ENCODE measurements at regions not wholly inside any gene's neighbourhood (a gene's known extent, or its start where the extent isn't known, plus 50 kb on each side); places are given as distances from the start of the nearest gene placed in this dataset.

DNA sequence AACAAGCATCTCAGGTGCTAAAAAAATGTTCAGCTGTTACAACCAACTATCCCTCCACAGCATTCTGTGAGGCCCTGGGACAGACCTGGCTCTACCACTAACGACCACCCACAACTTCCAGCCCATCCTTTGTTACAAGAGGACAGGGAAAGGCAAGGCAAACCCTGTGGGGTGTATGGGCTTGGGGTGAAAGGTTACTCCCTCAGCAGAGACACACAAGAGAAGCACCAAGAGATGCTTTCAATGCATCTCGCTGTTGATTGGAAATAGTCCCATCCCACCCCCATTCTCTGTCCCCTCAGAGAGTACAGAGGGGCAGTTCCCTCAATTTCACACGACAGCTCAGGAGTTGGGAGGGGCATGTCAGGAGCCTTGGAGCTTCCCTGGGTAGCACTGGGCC, 234.1 kb downstream of the CAAP1 start:
- no peak for TF ChIP-seq POLR2A (IDR thresholded peaks at IDR 0.05)
- no peak for TF ChIP-seq POLR2AphosphoS5 (IDR thresholded peaks at IDR 0.05)
- TF ChIP-seq, protein P1, sequence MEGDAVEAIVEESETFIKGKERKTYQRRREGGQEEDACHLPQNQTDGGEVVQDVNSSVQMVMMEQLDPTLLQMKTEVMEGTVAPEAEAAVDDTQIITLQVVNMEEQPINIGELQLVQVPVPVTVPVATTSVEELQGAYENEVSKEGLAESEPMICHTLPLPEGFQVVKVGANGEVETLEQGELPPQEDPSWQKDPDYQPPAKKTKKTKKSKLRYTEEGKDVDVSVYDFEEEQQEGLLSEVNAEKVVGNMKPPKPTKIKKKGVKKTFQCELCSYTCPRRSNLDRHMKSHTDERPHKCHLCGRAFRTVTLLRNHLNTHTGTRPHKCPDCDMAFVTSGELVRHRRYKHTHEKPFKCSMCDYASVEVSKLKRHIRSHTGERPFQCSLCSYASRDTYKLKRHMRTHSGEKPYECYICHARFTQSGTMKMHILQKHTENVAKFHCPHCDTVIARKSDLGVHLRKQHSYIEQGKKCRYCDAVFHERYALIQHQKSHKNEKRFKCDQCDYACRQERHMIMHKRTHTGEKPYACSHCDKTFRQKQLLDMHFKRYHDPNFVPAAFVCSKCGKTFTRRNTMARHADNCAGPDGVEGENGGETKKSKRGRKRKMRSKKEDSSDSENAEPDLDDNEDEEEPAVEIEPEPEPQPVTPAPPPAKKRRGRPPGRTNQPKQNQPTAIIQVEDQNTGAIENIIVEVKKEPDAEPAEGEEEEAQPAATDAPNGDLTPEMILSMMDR (IDR thresholded peaks at IDR 0.05) = no peak
- intact Hi-C loops (cut with DNase I; ENCODE audit: low total_unique reads) = no loop called here
- no peak overlapping the region for H3K27ac ChIP-seq
- H3K4me3 ChIP-seq = no peak overlapping the region
- H3K4me1 ChIP-seq = no peaks in the 10 kb centered on the region
- DNase-seq (ENCODE audit: low spot score in 2 of 2) = no peak
- no peaks in the 10 kb centered on the region for H3K36me3 ChIP-seq
- H3K9me3 ChIP-seq = no peaks in the 10 kb centered on the region
- H3K27me3 ChIP-seq = no peaks in the 10 kb centered on the region

DNA sequence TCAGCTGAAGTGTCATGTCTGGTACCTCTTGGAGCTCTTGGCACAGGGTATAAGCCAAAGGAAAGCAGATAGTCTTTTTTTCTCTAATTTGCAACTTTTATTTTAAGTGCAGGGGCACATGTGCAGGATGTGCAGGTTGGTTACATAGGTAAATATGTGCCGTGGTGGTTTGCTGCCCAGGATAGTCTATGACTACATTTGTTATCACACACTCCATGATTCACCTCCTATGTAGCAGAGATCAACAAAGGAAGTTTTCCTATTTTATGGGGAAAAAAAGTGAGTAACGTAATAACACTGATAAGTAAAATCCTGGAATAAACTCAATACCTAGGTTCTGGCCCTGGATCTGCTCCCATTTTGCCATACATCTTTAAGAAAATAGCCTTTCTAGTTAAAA, 234.6 kb downstream of the CAAP1 start:
- TF ChIP-seq POLR2AphosphoS5 (IDR thresholded peaks at IDR 0.05) = no peak
- no peak for TF ChIP-seq POLR2A (IDR thresholded peaks at IDR 0.05)
- TF ChIP-seq, protein P1 (IDR thresholded peaks at IDR 0.05) = no peak
- Histone ChIP-seq H3K4me3 (no peak overlapping the region), H3K4me1 (no peaks in the 10 kb centered on the region), H3K36me3 (no peaks in the 10 kb centered on the region), H3K9me3 (no peaks in the 10 kb centered on the region), H3K27ac (no peak overlapping the region), H3K27me3 (no peaks in the 10 kb centered on the region)
- no peak for DNase-seq (ENCODE audit: low spot score in 2 of 2)
- intact Hi-C loops (cut with DNase I; ENCODE audit: low total_unique reads) = no loop called here

DNA sequence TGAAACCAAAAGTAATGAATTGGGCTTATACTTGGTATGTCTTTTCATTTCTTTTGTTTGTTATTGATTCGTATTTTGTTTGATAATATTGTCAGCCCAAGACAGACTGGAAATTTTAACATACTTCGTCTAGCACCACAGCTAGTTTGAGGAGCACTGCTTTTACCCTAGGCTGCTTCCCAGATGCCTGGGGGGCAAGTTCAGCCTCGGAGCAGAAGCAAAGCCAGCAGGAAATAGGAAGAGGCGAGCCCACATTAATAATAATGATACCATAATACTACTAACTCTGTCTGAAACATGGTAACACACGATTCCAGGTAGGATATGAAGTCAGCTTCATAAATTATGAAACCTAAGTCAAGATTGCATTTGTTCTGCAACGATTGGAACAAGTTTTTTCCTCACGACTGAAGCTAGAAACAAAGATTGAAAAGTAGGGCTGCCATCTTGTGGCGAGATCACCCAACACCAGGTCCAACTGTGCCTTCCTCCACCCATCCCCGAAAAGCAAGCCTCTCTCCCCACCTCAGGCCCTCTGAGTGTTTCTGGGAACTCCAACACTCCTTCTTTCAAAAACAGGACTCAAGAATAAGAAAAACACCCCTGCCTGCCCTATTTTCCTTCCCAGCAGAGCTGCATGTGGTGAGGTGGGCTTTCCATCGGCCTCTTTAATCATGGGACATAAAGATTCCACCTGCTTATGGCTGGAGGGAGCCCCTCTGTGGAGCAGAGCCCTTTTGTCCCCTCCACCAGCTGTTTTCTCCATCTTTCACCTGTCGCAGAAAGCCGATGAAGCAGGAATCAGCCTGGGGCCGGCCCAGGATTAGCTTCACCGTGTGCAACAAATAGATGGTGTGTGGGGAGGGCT, 236.4 kb downstream of the CAAP1 start:
- DNase-seq (ENCODE audit: low spot score in 2 of 2) = no peak
- no peak overlapping the region for H3K27ac ChIP-seq
- intact Hi-C loops (cut with DNase I; ENCODE audit: low total_unique reads) = no loop called here
- no peaks in the 10 kb centered on the region for H3K4me1 ChIP-seq
- no peaks in the 10 kb centered on the region for H3K27me3 ChIP-seq
- no peaks in the 10 kb centered on the region for H3K36me3 ChIP-seq
- no peaks in the 10 kb centered on the region for H3K9me3 ChIP-seq
- no peak overlapping the region for H3K4me3 ChIP-seq
- TF ChIP-seq POLR2A (IDR thresholded peaks at IDR 0.05) (no peak), POLR2AphosphoS5 (IDR thresholded peaks at IDR 0.05) (no peak)
- TF ChIP-seq, protein P1 (IDR thresholded peaks at IDR 0.05) = no peak

DNA sequence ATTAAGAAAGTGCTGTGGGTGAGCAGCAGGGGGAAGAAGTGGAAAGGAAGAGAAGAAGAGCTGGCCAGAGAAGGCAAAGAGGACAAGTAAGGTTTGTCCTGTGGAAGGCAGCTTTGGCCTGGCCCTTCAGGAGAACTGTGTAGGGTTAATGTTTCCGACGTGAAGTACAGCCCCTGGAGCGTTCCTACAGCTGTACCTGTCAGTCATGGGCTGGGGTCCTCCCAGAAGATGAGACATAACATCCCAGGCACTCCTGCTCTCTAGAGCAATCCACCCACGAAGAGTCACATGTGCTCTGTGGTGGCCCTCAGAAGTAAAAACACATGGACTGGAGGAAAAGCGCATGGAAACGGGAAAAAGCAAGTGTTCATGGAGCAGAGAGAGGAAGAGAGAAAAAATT, 237.4 kb downstream of the CAAP1 start:
- Histone ChIP-seq H3K4me1 (no peaks in the 10 kb centered on the region), H3K36me3 (no peaks in the 10 kb centered on the region), H3K27me3 (no peaks in the 10 kb centered on the region), H3K9me3 (no peaks in the 10 kb centered on the region), H3K4me3 (no peak overlapping the region), H3K27ac (no peak overlapping the region)
- no peak for TF ChIP-seq POLR2AphosphoS5 (IDR thresholded peaks at IDR 0.05)
- no peak for TF ChIP-seq POLR2A (IDR thresholded peaks at IDR 0.05)
- TF ChIP-seq, protein P1 (IDR thresholded peaks at IDR 0.05) = no peak
- no peak for DNase-seq (ENCODE audit: low spot score in 2 of 2)
- intact Hi-C loops (cut with DNase I; ENCODE audit: low total_unique reads) = no loop called here

DNA sequence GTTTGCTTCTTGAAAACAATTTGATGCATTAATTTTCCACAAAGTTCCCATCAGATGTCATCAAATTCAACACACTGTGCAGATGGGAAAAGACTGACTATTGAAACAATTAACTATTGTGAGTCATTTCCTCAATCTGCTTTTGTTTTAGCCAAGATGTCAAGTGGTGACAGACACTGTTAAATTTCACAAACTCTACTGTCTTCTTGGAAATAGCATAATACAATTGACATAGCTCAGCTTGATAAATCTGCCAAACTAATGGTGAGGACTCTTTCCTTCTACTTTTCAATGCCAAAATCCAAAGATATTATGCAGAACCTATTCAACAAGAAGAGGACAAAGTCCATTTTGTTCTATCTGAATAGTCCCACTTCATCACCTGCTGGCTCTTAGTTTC, 242.3 kb downstream of the CAAP1 start:
- Histone ChIP-seq H3K27ac (no peak overlapping the region), H3K4me3 (no peak overlapping the region), H3K9me3 (no peaks in the 10 kb centered on the region), H3K27me3 (no peaks in the 10 kb centered on the region), H3K36me3 (no peaks in the 10 kb centered on the region), H3K4me1 (no peaks in the 10 kb centered on the region)
- TF ChIP-seq, protein P1 (IDR thresholded peaks at IDR 0.05) = no peak
- no peak for TF ChIP-seq POLR2A (IDR thresholded peaks at IDR 0.05)
- TF ChIP-seq POLR2AphosphoS5 (IDR thresholded peaks at IDR 0.05) = no peak
- intact Hi-C loops (cut with DNase I; ENCODE audit: low total_unique reads) = no loop called here
- DNase-seq (ENCODE audit: low spot score in 2 of 2) = no peak

Data from breast epithelium (tissue), 4 donors.